Left hindlimb (tissue), 1 donor: ENCODE measurements at regions not wholly inside any gene's neighbourhood (a gene's known extent, or its start where the extent isn't known, plus 50 kb on each side); places are given as distances from the start of the nearest gene placed in this dataset.
"Not testable (repeated sequence)": the region's sequence is repeated elsewhere in the genome, so short reads cannot be mapped to it uniquely, and the experiment has no call there.

Experiments used
- DNase-seq: peaks from one replicate; pipeline ENCODE4 v3.0.0-alpha.2; 2018

DNA sequence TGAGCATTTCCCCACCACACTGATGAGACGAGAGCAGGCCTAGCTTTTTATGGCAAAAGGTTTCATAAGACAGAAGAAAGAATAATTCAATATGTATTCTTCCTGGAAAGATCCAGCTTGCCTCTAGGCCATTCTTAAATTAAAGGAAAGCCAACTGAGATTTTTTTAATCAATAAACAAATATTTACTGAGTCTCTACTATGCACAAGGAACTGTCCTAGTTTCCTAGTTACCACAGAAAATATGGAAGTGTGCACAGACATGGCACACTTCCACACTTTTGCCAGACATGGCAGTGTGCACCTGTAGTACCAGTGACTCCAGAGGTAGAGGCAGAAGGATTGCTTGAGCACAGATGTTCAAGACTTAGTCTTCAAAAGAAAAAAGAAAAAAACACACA lies 281.0 kb downstream of the CETN3 start:
- no peak for DNase-seq

DNA sequence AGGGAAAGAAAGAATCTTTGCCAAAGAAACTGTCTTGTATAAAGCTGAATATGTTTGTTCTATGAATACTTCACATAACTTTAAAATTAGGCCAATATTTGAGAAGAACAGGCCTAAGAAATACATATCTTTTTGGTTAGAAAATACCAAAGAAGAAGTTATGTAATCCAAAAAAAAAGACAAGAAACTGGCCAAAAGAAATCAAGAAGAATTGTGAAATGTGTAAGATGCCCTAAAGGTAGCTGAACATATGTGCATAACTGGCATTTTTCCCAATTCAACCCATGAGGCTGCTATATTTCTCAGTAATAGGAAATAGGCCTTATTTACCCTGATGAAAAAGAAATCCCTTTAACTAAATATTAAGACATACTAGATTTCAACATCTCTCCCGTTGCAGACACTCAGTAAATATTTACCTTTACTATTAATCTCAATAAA lies 290.0 kb downstream of the CETN3 start:
- DNase-seq, result no peak

DNA sequence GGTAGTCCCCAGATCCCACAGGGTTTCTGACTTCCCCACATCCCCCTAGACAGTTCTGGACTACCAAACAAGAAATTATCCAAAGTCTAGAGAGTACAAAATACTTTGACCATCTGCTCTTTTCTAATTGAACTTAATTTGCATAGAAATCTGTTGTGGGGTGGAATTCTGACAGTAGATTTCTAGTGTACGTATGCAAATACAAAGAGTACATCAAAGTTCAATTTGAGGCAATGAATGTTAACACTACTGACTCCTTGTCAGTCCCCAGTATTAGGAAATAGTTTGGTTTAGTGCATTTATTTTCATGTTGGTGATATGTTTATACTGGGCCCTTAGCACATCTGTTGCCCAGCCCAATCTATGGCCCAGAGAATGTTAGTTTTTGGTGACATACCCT lies 292.6 kb downstream of the CETN3 start:
- DNase-seq, result no peak

DNA sequence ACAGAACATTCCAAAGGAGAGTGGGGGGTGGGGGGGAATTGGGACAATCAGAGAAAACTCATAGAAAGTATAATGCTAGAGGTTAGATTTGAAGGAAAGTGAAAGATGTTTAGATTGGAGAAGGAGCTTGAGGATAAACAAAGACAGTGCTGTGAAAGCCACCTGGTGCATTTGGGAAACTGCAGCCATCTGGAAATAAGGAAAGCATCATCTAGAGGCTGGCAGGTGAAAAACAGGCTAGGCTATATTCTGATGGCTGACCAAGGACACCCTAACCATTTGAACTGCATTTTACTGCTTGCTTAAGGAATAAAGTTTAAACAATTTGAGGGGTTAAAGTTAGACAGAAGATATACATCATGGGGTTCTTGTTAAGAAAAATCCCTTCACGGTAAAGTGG lies 296.4 kb downstream of the CETN3 start:
- no peak for DNase-seq

DNA sequence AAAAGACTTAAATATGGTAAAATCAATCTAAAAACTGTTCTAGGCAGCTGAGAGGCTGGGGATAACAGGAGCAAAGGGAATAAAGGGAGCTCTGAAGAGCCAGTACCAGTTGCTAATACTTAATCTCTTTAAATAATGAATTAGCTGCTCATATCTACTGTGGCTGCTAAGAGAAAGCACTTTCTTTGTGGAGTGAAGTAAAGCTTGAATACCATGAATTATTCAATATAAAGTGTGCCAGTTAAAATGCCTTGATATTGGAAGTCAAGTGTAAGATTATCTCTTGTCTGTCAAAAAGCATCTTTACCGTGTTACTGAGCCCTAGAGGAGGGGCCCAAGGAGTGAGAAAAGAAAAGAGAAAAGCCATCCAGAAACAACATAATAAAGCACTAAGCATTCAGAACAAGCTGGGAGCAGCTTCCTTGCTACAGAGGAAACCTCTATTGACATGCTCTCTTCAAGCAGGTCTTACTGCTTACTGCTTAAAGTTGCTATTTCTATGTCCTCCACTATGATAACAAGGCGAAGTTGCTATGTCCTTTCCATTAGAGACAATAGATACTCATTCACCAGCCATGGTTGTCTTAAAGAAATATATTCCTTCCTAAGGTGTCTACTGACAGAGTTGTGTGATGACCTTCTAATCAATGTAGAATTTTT lies 297.4 kb downstream of the CETN3 start:
- DNase-seq, result no peak

DNA sequence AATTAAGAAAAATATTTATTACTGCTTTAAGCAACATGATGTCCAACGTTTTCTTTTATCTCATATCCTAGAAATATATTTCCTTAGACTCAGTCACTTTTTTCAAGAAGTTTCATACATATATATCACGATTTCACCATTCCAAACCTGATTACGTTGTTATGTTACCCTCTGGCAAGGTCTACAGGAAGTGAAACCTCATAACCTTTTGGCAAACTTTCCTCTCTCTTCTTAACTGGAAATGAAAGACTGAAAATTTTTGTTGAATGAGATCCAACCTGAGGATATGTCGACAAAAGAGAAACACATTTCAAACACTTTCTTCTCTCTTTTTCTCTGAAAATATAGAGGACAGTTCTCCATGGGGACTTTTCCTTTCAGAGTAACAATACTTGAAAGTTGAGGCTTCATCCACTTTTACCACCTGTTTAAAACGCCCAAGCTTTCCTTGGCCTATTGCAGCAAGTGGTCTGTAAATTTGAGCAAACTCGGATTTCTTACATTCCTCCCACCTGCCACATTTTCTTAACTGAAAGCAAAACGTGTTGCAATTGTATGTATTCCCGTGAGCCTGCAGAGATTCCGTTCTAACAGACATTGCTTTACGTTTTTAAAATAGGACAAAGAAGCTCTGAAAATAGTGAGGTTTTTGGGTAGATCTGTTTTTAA lies 298.1 kb downstream of the CETN3 start:
- DNase-seq, result no peak

DNA sequence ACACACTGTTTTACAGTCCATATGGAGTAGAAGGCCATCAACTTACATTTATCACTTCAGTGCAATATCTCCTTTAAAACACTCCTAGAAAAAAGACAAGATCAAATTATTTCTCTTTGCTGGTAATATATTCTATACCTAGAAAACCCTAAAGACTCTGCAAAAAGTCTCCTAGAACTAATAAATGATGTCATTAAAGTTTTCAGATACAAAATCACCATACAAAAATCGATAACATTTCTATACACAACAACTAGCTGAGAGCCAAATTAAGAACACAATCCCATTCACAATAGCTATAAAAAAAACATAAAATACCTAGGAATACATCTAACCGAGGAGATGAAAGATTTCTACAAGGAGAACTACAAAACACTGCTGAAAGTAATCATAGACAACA lies 300.3 kb downstream of the CETN3 start:
- no peak for DNase-seq

DNA sequence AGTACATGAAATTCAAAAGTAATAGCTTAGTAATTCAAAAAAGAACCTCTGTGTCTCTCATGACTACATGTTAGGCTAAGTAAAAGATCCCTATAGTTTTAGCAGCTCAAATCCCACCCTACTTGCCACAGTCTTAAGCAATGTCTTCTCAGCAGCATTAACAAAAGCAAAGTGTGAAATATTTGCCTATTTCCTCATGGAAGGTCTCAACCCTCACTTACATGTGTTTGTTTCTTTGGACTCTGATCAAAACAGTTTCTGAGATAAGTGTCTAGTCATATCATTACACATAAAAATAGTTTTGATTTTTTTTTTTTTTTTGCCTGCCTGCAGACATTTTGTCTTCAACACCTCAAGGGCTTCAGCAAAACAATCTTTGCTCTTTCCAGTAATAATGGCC lies 310.5 kb downstream of the CETN3 start:
- no peak for DNase-seq

DNA sequence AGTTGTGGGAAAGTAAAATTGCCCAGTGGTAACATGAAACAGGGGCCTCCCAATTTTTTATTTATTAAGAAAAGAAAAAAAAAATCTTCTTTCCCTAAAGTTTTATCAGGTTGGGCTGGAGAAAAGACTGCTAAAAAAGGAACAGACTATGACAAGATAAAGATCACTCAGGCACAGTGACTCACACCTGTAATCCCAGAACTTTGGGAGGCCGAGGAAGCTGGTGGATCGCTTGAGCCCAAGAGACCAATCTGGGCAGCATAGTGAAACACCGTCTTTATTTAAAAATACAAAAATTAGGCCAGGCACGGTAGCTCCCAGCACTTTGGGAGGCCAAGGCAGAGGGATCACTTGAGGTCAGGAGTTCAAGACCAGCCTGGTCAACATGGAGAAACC lies 312.5 kb downstream of the CETN3 start:
- DNase-seq, result no peak

DNA sequence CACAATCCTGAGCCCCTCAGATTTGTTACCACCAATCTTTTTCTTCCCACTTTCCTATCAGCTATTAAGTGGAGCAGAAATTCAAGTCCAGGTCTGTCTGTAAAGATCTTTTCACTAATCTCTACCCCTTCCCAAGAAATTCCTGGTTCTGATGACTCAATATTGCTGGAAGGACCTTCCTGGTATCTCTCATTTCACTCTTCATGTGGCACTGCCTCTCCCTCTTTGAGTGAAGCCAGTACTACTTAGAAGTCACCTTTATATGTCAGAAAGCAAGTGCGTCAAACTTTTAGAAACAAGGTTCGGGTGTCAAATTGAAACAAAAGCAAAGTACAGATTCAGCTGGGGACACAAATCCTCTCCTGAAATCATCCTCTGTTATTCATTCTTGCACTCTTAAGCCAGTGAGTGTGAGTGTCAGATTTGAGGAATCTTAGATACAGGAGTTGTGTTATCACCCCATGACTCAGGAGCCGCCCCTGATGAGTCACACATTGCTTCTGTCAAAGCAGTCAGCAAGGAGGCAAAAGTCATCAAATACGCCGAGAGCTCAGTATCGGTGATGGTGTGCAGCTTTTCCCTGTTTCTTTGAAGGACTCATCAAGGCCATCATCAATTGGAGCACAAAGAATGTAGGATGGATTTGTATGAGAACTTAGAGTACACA lies 313.0 kb downstream of the CETN3 start:
- DNase-seq, result no peak

DNA sequence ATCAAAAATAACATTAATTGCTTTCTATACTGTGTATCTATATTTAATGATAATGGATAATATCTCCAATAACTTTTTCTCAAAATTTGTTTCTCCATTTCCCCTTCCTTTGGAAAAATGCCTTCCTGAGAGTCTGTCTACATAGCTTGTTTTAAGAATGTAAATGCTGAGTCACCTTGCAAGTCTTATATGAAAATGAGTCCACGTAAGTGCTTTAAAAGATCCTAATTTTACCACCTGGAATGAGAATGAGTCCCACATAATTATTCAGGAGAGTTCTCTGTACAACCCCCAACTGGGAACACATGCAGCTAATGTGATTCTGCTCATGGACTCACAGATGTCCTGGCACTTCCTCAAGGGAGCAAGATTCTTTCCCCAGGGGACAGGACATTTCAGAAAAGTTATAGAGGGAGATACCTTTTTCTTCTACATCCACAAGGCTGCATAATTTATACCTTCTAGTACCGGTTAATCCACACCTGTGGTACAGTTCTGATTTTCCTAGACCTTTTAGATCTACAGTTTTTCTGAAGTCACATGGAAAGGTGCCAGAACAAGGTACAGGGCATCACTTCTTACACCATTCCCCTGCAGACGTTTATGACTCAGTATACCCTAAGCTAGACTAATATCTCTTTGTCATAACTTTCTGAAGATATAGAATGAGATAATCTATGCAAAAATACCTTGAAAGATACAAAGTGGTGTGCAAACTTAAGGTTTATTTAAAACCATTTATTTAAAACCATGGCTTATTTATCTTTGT lies 314.1 kb downstream of the CETN3 start:
- DNase-seq, result no peak

DNA sequence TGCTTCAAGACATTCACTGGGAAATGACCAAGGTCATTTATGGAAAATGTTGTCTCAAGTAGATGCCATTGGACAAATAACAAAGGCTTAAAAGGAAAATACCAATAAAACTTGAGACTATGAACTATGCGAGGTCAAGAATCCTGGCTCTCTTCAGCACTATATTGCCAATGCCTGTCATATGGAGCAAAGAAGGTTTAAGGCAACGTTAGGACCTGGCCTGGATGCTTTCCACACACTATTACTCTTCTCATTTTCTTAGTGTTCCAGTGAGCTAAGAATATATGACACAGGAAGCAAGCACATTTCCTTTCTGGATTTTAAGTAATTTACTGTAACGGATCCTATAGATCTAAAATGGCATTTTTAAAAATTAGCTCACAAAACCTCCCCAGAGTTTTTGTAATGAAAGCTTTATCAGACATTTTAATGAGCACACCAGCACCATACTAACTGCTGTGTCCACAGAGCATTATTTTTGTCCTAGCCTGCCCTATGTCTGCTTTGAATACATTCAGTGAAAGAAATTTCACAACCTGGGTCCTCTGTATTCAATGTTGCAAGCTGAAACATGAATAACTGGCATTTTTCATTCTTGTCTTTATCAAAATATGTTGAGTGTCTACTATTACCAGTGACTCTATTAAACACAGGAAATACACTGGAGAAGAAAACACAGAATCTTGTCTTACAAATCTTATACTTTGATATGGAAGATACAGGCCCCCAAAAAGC lies 315.6 kb downstream of the CETN3 start:
- no peak for DNase-seq

DNA sequence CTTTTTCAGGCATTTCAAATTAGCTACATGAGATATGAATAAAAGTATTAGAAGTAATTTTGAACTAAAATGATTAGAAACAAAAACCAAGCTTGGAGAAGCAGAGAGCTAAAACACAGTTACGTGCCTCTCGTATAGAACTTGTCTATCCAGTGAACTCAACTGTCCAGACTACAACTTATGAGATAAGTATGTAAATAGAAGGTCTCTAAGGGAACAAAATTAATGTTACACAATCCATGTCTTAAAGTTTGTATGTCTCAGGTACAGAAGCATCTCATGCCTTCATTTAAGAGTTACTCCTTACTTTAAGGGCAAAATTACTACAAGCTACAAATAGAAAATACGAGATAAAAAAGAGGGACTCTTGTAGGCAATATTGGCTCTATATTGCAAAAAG lies 316.8 kb downstream of the CETN3 start:
- no peak for DNase-seq

DNA sequence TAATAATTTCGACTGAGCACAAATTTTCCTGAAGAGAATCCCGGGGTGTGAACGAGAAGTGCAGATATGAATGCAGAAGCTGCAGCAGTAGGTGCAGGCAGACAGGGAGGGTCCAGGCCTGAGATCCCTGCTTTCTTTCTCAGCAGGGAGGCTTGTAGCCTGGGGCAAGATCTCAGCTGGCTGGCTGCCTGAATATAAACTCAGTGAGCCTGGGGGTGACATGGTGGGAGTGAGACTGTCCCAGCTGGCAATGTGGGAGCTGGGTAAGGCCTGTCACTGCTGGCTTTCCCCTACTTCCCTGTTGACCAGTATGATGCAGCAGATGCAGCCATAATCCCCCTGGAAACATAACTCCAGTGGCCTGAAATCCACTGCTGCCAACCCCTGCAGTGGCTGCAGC lies 325.2 kb downstream of the CETN3 start:
- DNase-seq, result no peak

DNA sequence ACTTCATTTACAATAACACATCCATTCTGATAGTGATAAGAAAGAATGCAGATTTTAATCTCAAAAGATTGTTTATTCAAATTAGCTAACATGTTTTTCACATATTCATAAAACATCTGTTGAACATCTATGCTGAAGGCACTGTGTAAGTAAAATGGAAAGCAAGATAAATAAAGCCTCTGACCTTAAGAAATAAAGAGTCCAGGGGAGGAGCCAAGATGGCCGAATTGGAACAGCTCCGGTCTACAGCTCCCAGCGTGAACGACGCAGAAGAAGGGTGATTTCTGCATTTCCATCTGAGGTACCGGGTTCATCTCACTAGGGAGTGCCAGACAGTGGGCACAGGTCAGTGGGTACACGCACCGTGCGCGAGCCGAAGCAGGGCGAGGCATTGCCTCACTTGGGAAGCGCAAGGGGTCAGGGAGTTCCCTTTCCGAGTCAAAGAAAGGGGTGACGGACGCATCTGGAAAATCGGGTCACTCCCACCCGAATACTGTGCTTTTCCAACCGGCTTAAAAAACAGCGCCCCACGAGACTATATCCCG lies 336.5 kb downstream of the CETN3 start:
- not testable (repeated sequence) for DNase-seq

DNA sequence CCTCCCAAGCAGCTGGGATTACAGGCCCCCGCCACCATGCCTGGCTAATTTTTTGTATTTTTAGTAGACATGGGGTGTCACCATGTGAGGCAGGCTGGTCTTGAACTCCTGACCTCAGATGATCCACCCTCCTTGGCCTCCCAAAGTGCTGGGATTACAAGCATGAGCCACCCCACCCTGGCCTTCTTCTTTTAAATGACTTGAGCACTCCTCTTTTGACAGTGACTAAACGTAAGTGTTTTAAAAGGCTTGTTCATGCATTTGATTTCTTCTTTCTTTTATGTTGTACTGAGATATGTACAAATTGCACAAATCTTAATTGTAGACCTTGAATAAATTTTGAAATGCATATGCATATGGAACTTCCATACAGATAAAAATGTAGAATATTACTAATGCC lies 337.9 kb downstream of the CETN3 start:
- DNase-seq, result no peak

DNA sequence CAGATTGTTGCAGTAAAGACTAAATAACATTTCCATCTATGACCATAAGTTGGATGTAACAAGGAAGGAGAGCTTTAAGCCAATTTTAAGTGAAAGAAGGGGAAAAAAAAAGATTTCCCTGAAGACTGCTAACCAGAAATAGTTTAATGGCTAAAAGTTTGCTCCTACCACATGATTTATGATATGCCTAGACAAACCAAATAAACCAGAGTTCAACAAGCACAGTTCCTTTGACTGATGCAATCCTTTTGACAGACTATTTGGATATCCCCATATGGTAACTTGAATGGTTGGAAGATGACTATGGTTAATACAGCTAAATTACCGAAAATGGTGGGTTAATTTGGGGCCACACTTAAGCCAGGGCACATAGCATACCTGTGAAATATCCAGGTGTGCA lies 338.5 kb downstream of the CETN3 start:
- DNase-seq, result no peak

DNA sequence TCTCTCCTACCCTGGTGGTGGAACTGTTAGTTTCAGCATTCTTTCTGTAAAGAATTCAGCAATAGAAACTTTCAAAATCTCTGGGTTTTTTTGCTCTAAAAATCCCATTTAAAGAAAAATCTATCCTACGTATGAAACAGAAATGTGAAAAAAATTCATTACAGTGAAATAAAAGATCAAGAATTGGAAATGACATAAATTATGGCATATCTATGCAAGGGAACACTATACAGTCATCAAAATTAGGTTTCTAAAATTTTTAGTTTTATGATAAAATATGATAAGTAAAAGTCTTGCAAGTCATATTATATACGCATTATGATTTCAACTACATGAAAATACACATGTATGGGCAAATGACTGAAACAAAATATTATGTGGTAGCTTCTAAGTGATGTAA lies 342.6 kb downstream of the CETN3 start:
- DNase-seq, result no peak

DNA sequence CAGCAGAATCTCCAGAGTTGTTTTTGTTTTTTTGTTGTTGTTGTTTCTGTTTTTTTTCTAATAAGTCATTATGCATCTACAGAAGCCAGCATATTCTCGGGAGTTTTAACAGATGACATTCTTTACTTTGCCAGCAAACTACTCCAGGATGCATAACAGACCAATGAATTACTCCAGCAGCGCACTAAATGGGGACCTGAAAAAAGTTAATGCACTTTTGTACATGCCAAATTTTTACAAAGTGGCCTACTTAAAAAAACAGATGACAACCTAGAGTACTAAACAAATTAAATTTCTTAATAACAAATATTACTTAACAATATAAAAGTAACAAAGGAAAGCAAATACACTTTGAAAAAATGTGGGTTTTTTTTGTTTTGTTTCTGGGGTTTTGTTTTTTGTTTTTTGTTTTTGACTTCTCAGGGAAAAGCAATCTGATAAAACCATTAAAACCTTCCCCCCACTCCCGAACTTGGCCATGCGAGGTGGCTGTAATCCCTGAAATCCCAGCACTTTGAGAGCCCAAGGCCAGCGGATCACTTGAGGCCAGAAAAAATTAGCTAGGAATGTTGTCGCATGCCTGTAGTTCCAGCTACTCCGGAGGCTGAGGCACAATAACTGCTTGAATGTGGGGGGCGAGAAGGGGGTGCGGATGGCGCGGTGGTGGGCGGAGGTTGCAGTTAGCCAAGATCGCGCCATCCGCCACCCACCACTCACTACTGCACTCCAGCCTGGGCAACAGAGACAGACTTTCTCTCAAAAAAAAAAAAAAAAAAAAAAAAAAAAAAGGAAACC lies 352.4 kb downstream of the CETN3 start:
- DNase-seq, result peak; percentile 42

DNA sequence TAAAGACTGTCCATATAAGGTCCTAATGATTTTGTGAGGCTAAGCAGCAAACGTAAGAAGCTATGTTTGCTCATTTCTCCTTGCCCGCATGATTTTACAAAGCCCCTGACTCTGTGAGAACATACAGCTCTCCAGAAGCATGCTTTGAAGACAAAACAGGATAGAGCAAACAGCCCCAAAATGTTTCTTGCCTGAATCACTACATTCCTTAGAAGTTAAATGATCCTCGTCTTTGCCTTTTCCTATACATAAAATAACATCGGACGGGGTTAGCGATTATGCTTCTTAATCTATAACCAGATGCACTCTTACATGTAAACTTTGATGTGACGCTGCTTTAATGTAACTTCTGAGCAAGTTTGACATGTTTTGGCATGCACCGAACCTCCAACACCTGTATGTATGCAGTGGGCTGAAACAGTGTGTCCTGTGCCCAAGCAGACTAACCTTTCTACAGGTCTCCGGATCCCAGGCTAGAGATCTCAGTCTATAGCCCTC lies 353.7 kb downstream of the CETN3 start:
- DNase-seq, result no peak

DNA sequence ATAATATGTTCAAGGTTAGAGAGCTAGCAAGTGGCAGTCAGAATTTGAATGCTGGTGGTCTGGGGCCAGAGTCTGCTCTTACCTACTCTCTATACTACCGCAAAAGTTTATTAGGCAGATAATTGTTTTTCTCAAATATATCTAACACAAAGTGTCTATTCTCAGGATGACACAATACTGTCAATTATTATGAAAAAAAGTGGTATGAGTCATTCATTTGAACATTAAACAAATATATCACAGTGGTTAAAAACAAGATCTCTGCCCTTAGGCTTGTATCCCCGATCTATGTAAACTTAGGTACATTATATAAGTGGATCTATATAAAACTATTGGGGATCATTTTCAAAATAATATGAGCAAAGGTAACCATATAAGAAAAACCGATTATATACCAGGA lies 354.9 kb downstream of the CETN3 start:
- no peak for DNase-seq

DNA sequence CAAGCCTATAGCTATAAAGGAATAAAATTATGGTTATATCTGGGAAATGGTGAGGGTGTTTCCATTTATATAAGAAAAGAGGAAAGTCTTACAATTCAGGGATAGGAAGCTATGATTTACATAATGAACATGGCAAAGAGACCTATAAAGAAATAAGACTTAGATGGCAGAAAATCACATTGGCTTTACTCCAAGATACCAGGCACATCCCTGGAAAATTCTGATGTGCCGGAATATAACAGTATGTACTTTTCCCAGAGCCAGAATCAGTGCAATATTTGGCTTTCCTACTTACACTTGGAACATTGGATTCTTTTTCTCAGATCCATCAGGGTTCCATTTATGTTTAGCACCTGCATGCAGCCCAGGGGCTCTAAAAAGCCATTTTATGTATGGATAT lies 357.8 kb downstream of the CETN3 start:
- no peak for DNase-seq
